SK-N-SH (cell line): ENCODE measurements at regions not wholly inside any gene's neighbourhood (a gene's known extent, or its start where the extent isn't known, plus 50 kb on each side); places are given as distances from the start of the nearest gene placed in this dataset.

Experiments used
- CTCF ChIA-PET: fragments of 300-600, 350-600 bp; formaldehyde crosslinking; extraction: SDS; loops from one replicate; lab custom pipeline; 2021; lab: Yijun Ruan, JAX
- POLR2A ChIA-PET: fragments of 350-600 bp; sonication (Branson Sonifier 250); formaldehyde crosslinking; extraction: SDS; loops from one replicate; lab custom pipeline; 2020; ENCODE audit warnings: antibody characterized with exemption, inconsistent platforms; lab: Yijun Ruan, JAX
- DNase-seq: peaks from one replicate; pipeline ENCODE4 v3.0.0; 2012
- H2AFZ ChIP-seq: fragments of 200-600 bp; sonication (generic); 2 replicates; pipeline ENCODE4 v1.8.1; 2016; ENCODE audit warnings: antibody characterized with exemption, mild to moderate bottlenecking, low read depth
- H3F3A ChIP-seq: fragments of 200-600 bp; sonication (generic); replicated peaks from 2 replicates; pipeline ENCODE3; 2016; ENCODE audit warnings: antibody characterized with exemption, mild to moderate bottlenecking; ENCODE audit not compliant: insufficient read depth
- H3K27ac ChIP-seq, 2 experiments: fragments of 200-500 bp in 1 of 2; fragments of 200-600 bp in 1 of 2; sonication (Bioruptor generic) in 1 of 2; sonication (generic), shearing (Covaris generic) in 1 of 2; 2 replicates each; pipeline versions ENCODE4 v1.5.1 to v1.6.1; 2014 to 2016; ENCODE audit warnings: low read depth in 2 of 2, inconsistent platforms in 1 of 2, low read length in 1 of 2, mild to moderate bottlenecking in 1 of 2, mixed read lengths in 1 of 2
- H3K27me3 ChIP-seq: fragments of 200-600 bp; sonication (generic), shearing (Covaris generic); 2 replicates; pipeline ENCODE4 v1.6.1; 2016; ENCODE audit warnings: mixed run types; ENCODE audit not compliant: insufficient read depth
- H3K36me3 ChIP-seq, 2 experiments: fragments of 200-500 bp in 1 of 2; fragments of 200-600 bp in 1 of 2; sonication (Bioruptor generic) in 1 of 2; sonication (generic) in 1 of 2; replicated peaks in 1 of 2; 2 replicates each; pipeline versions ENCODE3 to v1.5.1; 2014 to 2016; ENCODE audit warnings: low read length in 1 of 2, mild to moderate bottlenecking in 1 of 2; ENCODE audit not compliant: insufficient read depth in 2 of 2, control insufficient read depth in 1 of 2
- H3K4me1 ChIP-seq, 2 experiments: fragments of 200-500 bp in 1 of 2; fragments of 200-600 bp in 1 of 2; sonication (Bioruptor generic) in 1 of 2; sonication (generic), shearing (Covaris generic) in 1 of 2; 2 replicates each; pipeline versions ENCODE4 v1.5.1 to v1.6.1; 2014 to 2016; ENCODE audit warnings: low read depth in 1 of 2, low read length in 1 of 2, mixed run types in 1 of 2; ENCODE audit not compliant: insufficient read depth in 2 of 2, control insufficient read depth in 1 of 2
- H3K4me2 ChIP-seq: fragments of 200-600 bp; sonication (generic), shearing (Covaris generic); 2 replicates; pipeline ENCODE4 v1.6.1; 2017; ENCODE audit warnings: mixed run types
- H3K4me3 ChIP-seq, 2 experiments: fragments of 200-500 bp in 1 of 2; fragments of 200-600 bp in 1 of 2; sonication (Bioruptor generic) in 1 of 2; sonication (generic), shearing (Covaris generic) in 1 of 2; 2 replicates each; pipeline versions ENCODE4 v1.5.1 to v1.8.1; 2014 to 2016; ENCODE audit warnings: low read depth in 2 of 2, inconsistent platforms in 1 of 2, low read length in 1 of 2, mild to moderate bottlenecking in 1 of 2, mixed read lengths in 1 of 2, moderate library complexity in 1 of 2
- H3K79me2 ChIP-seq: fragments of 200-600 bp; sonication (generic); 2 replicates; pipeline ENCODE4 v1.8.1; 2017; ENCODE audit warnings: mild to moderate bottlenecking; ENCODE audit not compliant: insufficient read depth
- H3K9ac ChIP-seq: fragments of 200-600 bp; sonication (generic); 2 replicates; pipeline ENCODE4 v1.6.1; 2017; ENCODE audit warnings: mixed run types
- H3K9me2 ChIP-seq: fragments of 200-600 bp; sonication (generic); 2 replicates; pipeline ENCODE4 v1.6.1; 2017; ENCODE audit warnings: mixed run types
- H3K9me3 ChIP-seq: fragments of 200-600 bp; sonication (generic); 2 replicates; pipeline ENCODE4 v1.6.1; 2017; ENCODE audit warnings: mixed run types, mild to moderate bottlenecking, moderate library complexity
- H4K20me1 ChIP-seq: fragments of 200-600 bp; sonication (generic); 2 replicates; pipeline ENCODE4 v1.6.1; 2017; ENCODE audit warnings: mild to moderate bottlenecking, mixed run types; ENCODE audit not compliant: insufficient read depth
- ELF1 ChIP-seq: IDR thresholded peaks from 2 replicates; pipeline ENCODE4 v1.4.0; 2012
- MAX ChIP-seq: IDR thresholded peaks from 2 replicates; pipeline ENCODE4 v1.4.0; 2012; ENCODE audit warnings: low read depth
- MEF2A ChIP-seq: IDR thresholded peaks from 2 replicates; pipeline ENCODE4 v1.4.0; 2012; ENCODE audit warnings: low read depth, borderline replicate concordance
- NRF1 ChIP-seq: IDR thresholded peaks from 2 replicates; pipeline ENCODE4 v1.6.1; 2012; ENCODE audit warnings: low read depth, mild to moderate bottlenecking, low read length
- RFX5 ChIP-seq: IDR thresholded peaks from 2 replicates; pipeline ENCODE4 v1.6.1; 2012; ENCODE audit warnings: mild to moderate bottlenecking, improper control_type of control experiment, low read length
- TEAD4 ChIP-seq: IDR thresholded peaks from 2 replicates; pipeline ENCODE4 v1.4.0; 2012; ENCODE audit warnings: mild to moderate bottlenecking, borderline replicate concordance; ENCODE audit not compliant: insufficient read depth
- USF2 ChIP-seq: fragments of 150-350 bp; IDR thresholded peaks from 2 replicates; pipeline ENCODE4 v1.6.1; 2017; ENCODE audit warnings: antibody characterized with exemption, low read length, low read depth, borderline replicate concordance
- ZBTB33 ChIP-seq: IDR thresholded peaks from 2 replicates; pipeline ENCODE4 v1.4.0; 2012; ENCODE audit warnings: low read depth, borderline replicate concordance
- WGBS: methylation state at CpG from one replicate; pipeline ENCODE4 v1.1.6; 2017; ENCODE audit warnings: low lambda C conversion rate; 5-methylcytosine and 5-hydroxymethylcytosine counted together

GRCh38 chr16:80457871-80458270, 82.9 kb upstream of the DYNLRB2 start (continued):
- TF ChIP-seq ZBTB33 = no peak

DNA sequence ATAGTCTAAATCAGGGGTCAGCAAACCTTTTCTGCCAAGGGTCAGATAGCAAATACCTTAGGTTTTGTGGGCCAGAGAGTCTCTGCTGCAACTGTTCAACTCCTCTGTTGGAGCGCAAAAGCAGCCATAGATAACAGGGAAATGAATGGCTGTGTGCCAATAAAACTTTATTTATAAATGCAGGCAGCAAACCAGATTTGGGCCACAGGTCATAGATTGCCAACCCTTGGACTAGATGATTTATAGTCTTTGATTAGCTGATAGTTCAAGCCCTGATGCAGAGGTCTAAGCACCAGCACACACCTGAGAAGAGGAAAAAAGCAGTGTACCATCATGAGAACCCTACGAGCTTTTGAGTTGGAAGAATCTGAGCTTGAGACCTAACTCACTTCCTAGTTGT, 86.0 kb upstream of the DYNLRB2 start:
- no peak for DNase-seq
- H3K9me2 ChIP-seq = no peaks in the 10 kb centered on the region
- POLR2A ChIA-PET = no interaction called here
- no peaks in the 10 kb centered on the region for H3K9me3 ChIP-seq
- H4K20me1 ChIP-seq = no peaks in the 10 kb centered on the region
- CTCF ChIA-PET = no interaction called here
- no peak overlapping the region for H3K4me3 ChIP-seq
- no peaks in the 10 kb centered on the region for H3F3A ChIP-seq
- H3K4me2 ChIP-seq = no peak overlapping the region
- no peaks in the 10 kb centered on the region for H3K4me1 ChIP-seq
- no peak overlapping the region for H3K9ac ChIP-seq
- no peaks in the 10 kb centered on the region for H3K79me2 ChIP-seq
- no peak overlapping the region for H2AFZ ChIP-seq
- no peaks in the 10 kb centered on the region for H3K36me3 ChIP-seq
- H3K27me3 ChIP-seq = no peaks in the 10 kb centered on the region
- TF ChIP-seq NRF1 = no peak
- no peak for TF ChIP-seq USF2
- no peak for TF ChIP-seq MEF2A
- TF ChIP-seq MAX = no peak
- TF ChIP-seq, all 33 proteins: peak for 0
- 29% methylated on average over 2 of the region's 2 CpGs for WGBS
- H3K27ac ChIP-seq = no peak overlapping the region

- TF ChIP-seq ELF1 = no peak
- TF ChIP-seq RFX5 = no peak
- TF ChIP-seq TEAD4 = no peak
- Histone ChIP-seq H3K9me2 (no peaks in the 10 kb centered on the region), H2AFZ (no peak overlapping the region), H3K27ac (no peak overlapping the region), H3F3A (no peaks in the 10 kb centered on the region), H3K36me3 (no peaks in the 10 kb centered on the region), H4K20me1 (no peaks in the 10 kb centered on the region), H3K79me2 (no peaks in the 10 kb centered on the region), H3K27me3 (no peaks in the 10 kb centered on the region), H3K4me2 (no peak overlapping the region), H3K9me3 (no peaks in the 10 kb centered on the region), H3K4me3 (no peak overlapping the region), H3K9ac (no peak overlapping the region), H3K4me1 (no peaks in the 10 kb centered on the region)
- ChIA-PET POLR2A (no interaction called here), CTCF (no interaction called here)
- no peak for DNase-seq
- 31% methylated on average over 8 of the region's 8 CpGs for WGBS
Observed at GRCh38 chr16:80449392-80449791, 91.4 kb upstream of the DYNLRB2 start.
